GM19025 (cell line): ENCODE measurements at regions not wholly inside any gene's neighbourhood (a gene's known extent, or its start where the extent isn't known, plus 50 kb on each side); places are given as distances from the start of the nearest gene placed in this dataset.

Source experiments
- ATAC-seq: cut with Tn5 transposase; IDR thresholded peaks from one replicate; pipeline ENCODE4 v1.9.1; 2021; ENCODE audit warnings: mild to moderate bottlenecking, low read depth, moderate library complexity; ENCODE audit not compliant: unreplicated experiment

GRCh38 chr3:102102394-102102793 is 253.1 kb downstream of the NFKBIZ start:
- no peak for ATAC-seq

GRCh38 chr3:102104033-102104432 is 254.7 kb downstream of the NFKBIZ start:
- no peak for ATAC-seq

- no peak for ATAC-seq
Observed at GRCh38 chr3:102105193-102105592, 255.9 kb downstream of the NFKBIZ start.

- ATAC-seq, result no peak
Observed at GRCh38 chr3:102106416-102107097, 257.2 kb downstream of the NFKBIZ start.

- ATAC-seq, result no peak
Observed at GRCh38 chr3:102112704-102113230, 263.5 kb downstream of the NFKBIZ start.

- ATAC-seq, result no peak
Observed at GRCh38 chr3:102113421-102114041, 264.2 kb downstream of the NFKBIZ start.

- ATAC-seq, result no peak
Observed at GRCh38 chr3:102114264-102114979, 265.1 kb downstream of the NFKBIZ start.

GRCh38 chr3:102122527-102122926 is 273.2 kb downstream of the NFKBIZ start:
- ATAC-seq, result no peak

- no peak for ATAC-seq
Observed at GRCh38 chr3:102123590-102124190, 274.4 kb downstream of the NFKBIZ start.

- ATAC-seq, result no peak
Observed at GRCh38 chr3:102124282-102124681, 275.0 kb downstream of the NFKBIZ start.

GRCh38 chr3:102124704-102125103 is 275.4 kb downstream of the NFKBIZ start:
- ATAC-seq, result no peak

GRCh38 chr3:102125197-102125993 is 276.1 kb downstream of the NFKBIZ start:
- no peak for ATAC-seq

- no peak for ATAC-seq
Observed at GRCh38 chr3:102125994-102126368, 276.7 kb downstream of the NFKBIZ start.

- no peak for ATAC-seq
Observed at GRCh38 chr3:102129760-102130608, 280.7 kb downstream of the NFKBIZ start.

- ATAC-seq, result no peak
Observed at GRCh38 chr3:102132370-102132769, 283.1 kb downstream of the NFKBIZ start.

GRCh38 chr3:102133376-102133775 is 284.1 kb downstream of the NFKBIZ start:
- ATAC-seq, result no peak

- ATAC-seq, result no peak
Observed at GRCh38 chr3:102135316-102135715, 286.0 kb downstream of the NFKBIZ start.

GRCh38 chr3:102136183-102136582 is 286.9 kb downstream of the NFKBIZ start:
- ATAC-seq, result no peak

GRCh38 chr3:102140116-102140515 is 290.8 kb downstream of the NFKBIZ start:
- ATAC-seq, result no peak
